HG03039 (cell line): ENCODE measurements at regions not wholly inside any gene's neighbourhood (a gene's known extent, or its start where the extent isn't known, plus 50 kb on each side); places are given as distances from the start of the nearest gene placed in this dataset.

Experiments
- ATAC-seq: cut with Tn5 transposase; IDR thresholded peaks from one replicate; pipeline ENCODE4 v1.9.1; 2021; ENCODE audit warnings: mild to moderate bottlenecking, moderate library complexity; ENCODE audit not compliant: unreplicated experiment

DNA sequence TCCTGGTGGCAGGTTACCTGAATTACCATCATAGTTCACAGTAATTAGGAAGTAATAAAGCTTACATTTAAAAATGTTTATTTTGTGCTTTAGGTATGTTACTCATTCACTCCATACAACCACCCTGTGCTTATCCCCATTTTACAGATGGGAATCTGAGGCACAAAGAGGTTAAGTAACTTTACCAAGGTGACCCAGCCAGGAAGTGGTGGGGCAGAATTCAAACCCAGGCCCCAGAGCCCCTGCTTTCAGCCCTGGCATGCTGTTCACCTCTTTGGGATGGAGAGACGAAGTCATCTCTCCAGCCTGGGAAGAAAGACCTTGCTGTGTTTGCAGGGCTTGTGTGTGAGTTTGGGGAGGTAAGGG is 285.6 kb upstream of the TPM1 start:
- no peak for ATAC-seq

- no peak for ATAC-seq
Measured at GRCh38 chr15:62757535-62757934, 285.0 kb upstream of the TPM1 start.

- no peak for ATAC-seq
Measured at GRCh38 chr15:62758126-62758951, 284.2 kb upstream of the TPM1 start.

DNA sequence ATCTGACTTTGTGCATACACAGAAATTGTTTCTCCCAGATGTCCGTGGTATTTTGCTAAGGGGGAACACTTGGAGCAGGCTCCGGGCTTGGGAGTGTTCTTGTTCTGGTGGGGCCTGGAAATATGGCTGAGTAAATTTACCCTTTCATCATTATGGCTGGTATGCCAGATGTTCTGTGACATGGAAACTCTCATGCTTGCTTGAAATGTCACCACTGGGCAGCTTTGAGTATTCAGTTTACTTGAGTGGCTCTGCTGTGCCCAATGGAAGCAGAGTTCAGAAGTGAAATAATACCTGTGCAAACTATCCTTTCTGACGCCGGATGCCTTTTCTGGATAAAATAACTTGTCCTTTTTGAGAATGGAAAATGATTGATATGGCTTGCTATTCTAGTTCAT is 283.6 kb upstream of the TPM1 start:
- ATAC-seq: no peak

DNA sequence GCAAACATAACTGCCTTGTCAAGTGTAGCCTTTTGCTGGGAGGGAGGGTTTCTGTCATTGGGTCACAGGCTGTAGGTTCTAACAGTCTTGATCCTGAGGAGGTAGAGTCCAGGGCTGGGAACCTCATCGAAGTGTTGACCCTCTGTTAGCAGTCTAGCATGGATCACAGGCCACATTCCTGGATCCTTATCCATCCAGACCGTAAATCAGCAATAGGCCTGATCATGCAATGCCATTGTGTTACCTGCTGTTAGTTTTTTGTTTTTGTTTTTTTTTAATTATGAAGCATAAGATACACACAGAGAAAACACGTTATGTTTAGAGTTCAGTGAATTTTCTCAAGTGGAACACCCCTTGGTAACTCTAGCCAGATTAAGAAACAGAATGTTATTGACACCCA is 282.0 kb upstream of the TPM1 start:
- no peak for ATAC-seq

DNA sequence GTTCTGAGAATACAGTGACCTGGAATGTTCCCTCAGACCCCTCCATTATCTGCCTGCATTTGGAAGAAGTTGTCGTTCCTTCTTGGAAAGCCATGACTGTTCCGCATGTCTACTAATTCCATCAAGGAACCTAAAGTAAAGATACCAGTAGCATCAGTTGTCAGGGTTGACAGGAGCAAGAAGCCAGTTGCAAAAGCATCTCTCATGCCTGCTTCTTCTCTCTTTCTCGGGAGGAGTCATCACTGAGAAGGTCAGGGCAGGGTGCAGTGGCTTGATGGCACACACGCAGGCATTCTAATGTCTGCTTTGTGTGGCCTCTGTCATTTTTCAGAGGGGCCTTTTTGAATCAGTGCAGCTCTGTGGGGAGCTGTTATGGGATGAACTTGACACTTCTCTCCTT is 276.6 kb upstream of the TPM1 start:
- ATAC-seq: no peak

GRCh38 chr15:62766599-62766998 is 275.9 kb upstream of the TPM1 start:
- ATAC-seq: no peak

DNA sequence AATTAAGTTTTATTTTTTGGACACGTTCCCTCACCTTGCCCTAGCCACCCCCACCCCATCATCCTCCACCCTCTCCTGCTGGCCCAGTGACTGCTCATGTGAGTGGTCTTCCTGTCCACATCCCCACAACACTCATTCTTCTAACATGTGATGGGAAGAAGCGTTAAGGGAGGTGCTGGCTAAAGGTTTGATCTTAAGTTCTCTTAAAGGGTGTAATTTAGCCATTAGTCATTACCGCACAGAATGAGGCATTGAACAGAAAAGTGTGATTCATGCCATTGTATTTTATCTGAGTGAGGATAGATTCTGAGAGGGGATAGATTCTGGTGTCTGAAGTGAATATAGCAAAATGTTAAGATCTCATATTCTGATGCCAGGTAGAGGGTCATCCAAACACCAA is 272.9 kb upstream of the TPM1 start:
- no peak for ATAC-seq

DNA sequence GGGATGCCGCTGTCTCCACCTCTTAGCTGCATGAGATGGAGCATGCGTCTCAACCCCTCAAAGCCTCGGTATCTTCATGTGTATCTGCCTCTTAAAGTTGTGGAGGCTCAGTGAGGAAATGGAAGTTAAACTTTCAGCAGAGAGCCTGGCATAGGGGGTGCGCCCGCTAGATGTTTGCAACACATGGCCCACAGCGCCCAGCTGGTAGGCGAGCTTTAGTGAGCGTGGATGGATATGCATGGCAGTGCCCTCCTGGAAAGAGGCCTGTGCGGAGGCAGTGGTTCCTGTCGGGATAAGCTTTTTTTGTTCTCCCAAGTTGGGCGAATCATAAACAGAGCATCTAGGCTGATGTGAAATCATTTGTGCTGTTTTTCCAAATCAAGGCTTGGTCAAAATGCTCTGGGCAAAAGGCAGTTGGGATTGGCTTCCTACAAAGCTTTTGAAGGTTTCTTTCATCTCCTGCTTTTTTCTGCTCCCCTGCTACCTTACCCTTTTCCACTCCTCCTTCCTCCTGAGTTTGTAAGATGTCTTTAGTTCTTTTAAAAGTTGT is 272.4 kb upstream of the TPM1 start:
- ATAC-seq: no peak

GRCh38 chr15:62770752-62771151 is 271.8 kb upstream of the TPM1 start:
- ATAC-seq: no peak

- ATAC-seq: no peak
Measured at GRCh38 chr15:62771234-62771633, 271.3 kb upstream of the TPM1 start.

DNA sequence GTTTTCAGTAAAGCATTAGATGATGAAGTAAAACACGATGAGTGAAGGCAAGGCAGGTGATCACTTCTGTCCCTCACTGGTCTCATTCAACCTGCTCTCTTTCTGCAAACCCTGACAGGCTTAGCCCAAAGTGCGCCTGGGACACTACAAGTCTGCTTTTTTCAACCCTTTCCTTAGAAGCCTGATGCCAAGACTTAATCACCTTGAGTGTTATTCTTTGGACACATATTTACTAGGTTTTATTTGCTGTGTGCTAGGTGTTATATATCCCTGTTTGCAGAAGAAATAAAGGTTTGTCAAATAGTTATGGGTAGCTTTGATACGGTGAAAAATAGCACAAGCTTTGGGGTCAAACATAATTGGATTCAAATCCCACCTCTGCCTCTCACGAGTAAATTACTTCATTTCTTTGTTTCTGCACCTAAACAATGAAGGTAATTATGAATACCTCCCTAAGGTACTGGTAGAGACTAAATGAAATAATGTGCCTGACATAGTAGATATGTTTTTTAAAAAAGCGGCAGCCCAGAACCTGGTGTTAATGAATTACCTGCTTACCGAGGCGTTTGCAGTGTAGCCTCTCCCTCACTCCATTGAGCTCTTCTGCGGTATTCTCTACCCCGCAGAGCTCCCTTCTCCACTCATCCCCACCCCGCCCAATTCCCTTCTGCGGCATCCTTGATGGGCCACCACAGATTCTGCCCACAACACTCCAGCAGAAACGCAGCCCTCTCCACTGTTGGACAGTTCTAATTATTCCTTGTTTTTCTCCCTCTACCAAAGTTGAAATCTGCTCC is 269.0 kb upstream of the TPM1 start:
- ATAC-seq: no peak

GRCh38 chr15:62775932-62776331 is 266.6 kb upstream of the TPM1 start:
- no peak for ATAC-seq

- ATAC-seq: no peak
Measured at GRCh38 chr15:62777671-62778070, 264.9 kb upstream of the TPM1 start.

DNA sequence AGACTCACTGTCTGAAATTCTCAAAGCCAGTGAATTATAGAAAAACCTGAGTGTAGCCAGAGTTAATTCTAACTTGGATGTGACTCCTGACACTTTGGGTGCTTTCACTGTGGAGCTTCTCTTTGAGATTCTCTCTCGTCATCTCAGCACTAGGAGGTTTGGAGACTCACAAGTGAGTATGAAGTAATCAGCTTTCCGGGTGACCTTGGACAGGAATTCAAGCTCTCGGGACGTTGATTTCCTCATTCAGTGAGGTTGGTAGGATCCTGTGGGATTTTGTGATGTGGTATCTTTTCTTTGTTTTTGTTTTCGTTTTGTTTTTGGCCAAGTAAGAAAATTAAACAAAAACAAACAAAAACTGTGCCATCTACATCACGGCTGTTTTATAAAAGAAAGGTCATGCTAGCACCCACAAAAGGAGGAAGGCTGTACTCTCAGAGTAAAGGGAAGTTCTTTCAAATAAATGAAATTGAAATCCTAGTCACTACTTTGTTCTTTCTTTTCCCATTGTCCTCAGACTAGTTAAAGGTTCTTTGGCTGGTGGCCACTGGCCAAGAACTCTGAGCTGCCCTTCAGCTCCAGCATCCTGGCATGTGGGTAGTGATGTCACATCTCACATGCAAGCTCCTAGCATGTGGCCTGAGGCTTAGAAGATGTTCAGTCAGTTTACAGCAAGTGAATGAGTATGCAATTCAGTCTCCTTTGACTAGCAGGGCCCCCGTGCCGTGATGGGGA is 263.3 kb upstream of the TPM1 start:
- ATAC-seq: no peak

- ATAC-seq: no peak
Measured at GRCh38 chr15:62779899-62780298, 262.6 kb upstream of the TPM1 start.

DNA sequence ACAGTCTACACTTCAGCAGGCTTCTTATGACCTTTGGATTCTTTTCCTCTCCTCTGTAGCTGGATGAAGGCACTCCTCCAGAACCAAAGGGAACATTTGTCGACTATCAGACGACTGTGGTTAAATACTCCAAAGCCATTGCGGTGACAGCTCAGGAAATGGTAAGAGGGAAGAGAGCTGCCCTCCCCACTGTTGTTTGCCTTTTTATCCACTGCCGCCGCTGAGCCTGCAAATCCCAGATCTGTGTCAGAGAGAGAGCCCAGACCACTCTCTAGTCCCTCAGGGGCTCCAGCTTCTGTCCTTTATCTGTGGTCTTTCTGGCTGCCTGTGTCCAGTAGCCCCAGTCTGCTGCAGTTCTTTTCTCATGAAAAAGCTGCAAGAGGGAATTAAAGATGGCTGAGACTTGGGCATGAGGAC is 261.5 kb upstream of the TPM1 start:
- no peak for ATAC-seq

GRCh38 chr15:62782071-62782841 is 260.3 kb upstream of the TPM1 start:
- ATAC-seq: no peak

DNA sequence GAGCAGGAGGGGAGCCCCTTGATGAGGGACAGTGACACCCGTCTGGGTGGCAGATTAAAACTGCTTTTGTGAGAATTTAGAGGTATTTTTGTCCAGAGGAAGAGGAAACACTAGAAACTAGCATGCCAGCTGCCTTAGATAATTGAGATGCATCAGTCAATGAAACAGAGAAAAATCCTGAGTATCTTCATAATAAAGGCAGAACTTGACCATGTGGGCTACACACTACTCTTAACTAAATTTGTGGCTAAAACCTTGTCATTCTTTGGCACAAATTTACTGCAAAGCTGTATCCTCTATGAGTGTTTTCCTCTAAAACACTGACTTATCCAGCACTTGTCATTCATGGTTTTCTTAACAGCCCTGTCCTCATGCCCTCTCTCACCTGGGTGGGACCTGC is 259.7 kb upstream of the TPM1 start:
- ATAC-seq: no peak

DNA sequence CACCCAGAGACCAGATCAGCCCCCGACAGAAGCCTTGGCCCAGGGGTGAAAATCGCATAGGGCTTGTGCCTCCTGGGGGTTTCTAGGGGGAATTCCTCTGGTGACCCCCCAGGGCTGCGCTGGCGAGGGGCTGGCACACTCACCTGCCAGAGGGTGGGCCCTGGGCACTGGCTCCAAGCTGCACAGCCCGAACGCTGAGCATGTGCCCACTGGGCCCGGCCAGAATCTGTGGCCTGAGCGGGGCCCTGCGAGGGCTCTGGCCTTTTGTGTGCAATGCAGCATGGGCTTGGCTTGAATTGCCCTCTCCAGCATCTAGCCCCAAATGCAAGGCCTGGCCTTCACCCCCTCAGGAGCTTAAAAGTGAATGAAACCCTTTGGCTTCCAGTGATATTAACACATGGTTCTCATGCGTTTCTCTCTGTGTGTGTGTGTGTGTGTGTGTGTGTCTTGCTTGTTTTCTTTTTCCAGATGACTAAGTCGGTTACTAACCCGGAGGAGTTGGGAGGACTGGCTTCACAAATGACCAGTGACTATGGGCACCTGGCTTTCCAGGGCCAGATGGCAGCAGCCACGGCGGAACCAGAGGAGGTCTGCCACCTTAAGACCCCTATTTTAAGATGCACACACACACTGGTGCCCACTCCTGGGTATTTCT is 259.1 kb upstream of the TPM1 start:
- no peak for ATAC-seq
